Stomach (tissue), 8 donors: ENCODE measurements at regions not wholly inside any gene's neighbourhood (a gene's known extent, or its start where the extent isn't known, plus 50 kb on each side); places are given as distances from the start of the nearest gene placed in this dataset.

Source experiments
- DNase-seq, 2 donors: peaks; one replicate each; pipeline versions ENCODE4 v3.0.0 to v3.0.0-alpha.2; 2013 to 2019
- H3K27ac ChIP-seq, 5 donors: fragments of 200-600 bp in 4 of 5; sonication (generic) in 4 of 5; one replicate each; pipeline ENCODE4 v1.5.1; 2013 to 2019; ENCODE audit warnings: mild to moderate bottlenecking in 1 of 5, moderate library complexity in 1 of 5
- H3K27me3 ChIP-seq, 3 donors: fragments of 200-600 bp; sonication (generic); one replicate each; pipeline ENCODE4 v1.5.1; 2017 to 2019; ENCODE audit warnings: mixed run types in 1 of 3
- H3K36me3 ChIP-seq, 4 donors: fragments of 200-600 bp; sonication (generic); 1 replicate in 3 of 4; 2 replicates in 1 of 4; pipeline ENCODE4 v1.5.1; 2016 to 2019
- H3K4me1 ChIP-seq, 4 donors: fragments of 200-600 bp; sonication (generic); one replicate each; pipeline ENCODE4 v1.5.1; 2016 to 2019
- H3K4me3 ChIP-seq, 4 donors: fragments of 200-600 bp; sonication (generic) in 3 of 4; one replicate each; pipeline ENCODE4 v1.5.1; 2016 to 2019; ENCODE audit warnings: mild to moderate bottlenecking in 1 of 4
- H3K9me3 ChIP-seq, 4 donors: fragments of 200-600 bp; sonication (generic); one replicate each; pipeline ENCODE4 v1.5.1; 2016 to 2019
- CTCF ChIP-seq, 7 experiments: fragments of 450-650 bp in 4 of 7; fragments of 200-600 bp in 3 of 7; sonication (generic) in 3 of 7; IDR thresholded peaks; one replicate each; pipeline ENCODE4 v1.5.1; 2016 to 2019; ENCODE audit warnings: antibody characterized with exemption in 7 of 7, control low read depth in 2 of 7, mild to moderate bottlenecking in 1 of 7
- EP300 ChIP-seq: sonication (generic); formaldehyde crosslinking; IDR thresholded peaks from one replicate; pipeline ENCODE4 v1.6.1; 2017; ENCODE audit warnings: antibody characterized with exemption
- POLR2A ChIP-seq, 4 donors: fragments of 450-650 bp; IDR thresholded peaks; one replicate each; pipeline ENCODE4 v1.6.1; 2016; ENCODE audit warnings: antibody characterized with exemption in 4 of 4, control low read depth in 2 of 4, mild to moderate bottlenecking in 1 of 4, moderate library complexity in 1 of 4
- POLR2AphosphoS5 ChIP-seq, 3 donors: sonication (generic); formaldehyde crosslinking; IDR thresholded peaks; one replicate each; pipeline ENCODE4 v1.6.1; 2016; ENCODE audit warnings: antibody characterized with exemption in 3 of 3
- WGBS, 5 donors: extraction: QIAGEN DNeasy Blood & Tissue Kit in 3 of 5; methylation state at CpG; one replicate each; pipeline versions ENCODE4 v1.1.5 to v1.1.7; 2013 to 2018; 5-methylcytosine and 5-hydroxymethylcytosine counted together
- intact Hi-C: fragments of 100-400 bp; cut with DNase I; formaldehyde crosslinking; loops from one replicate; pipeline ENCODE4 v1.15.1; 2023; ENCODE audit warnings: low total_unique reads
- donor health status: healthy with polysubstance abuse.
- donor health status: Bipolar disorder and iron deficiency.
- donor health status: healthy.

DNA sequence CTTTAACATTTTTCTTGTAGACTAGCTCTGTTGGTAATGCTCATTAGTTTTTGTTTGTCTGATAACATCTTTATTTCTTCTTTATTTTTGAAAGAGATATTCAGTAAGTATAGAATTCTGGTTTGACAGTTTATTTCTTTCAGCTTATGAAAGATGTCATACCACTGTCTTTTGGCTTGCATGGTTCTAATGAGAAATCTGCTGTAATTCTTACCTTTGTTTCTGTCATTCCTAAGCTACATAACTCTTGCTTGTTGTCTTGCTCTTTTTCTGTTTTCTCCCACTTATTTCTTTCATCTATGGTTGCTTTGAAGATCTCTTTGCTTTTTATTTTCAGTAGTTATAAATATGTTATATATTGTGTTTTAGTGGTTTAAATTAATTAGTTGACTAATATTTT lies 87.2 kb upstream of the PEX5L start:
- intact Hi-C loops: no loop called here
- H3K27ac ChIP-seq: no peak overlapping the region
- no peaks in the 10 kb centered on the region for H3K36me3 ChIP-seq
- no peaks in the 10 kb centered on the region for H3K4me1 ChIP-seq
- TF ChIP-seq CTCF (IDR thresholded peaks at IDR 0.05): no peak
- DNase-seq: no peak
- H3K27me3 ChIP-seq: no peaks in the 10 kb centered on the region
- H3K9me3 ChIP-seq: peaks cover 0 to 37% (median 12%) of the 10 kb centered on the region in 4 donors
- no peak overlapping the region for H3K4me3 ChIP-seq

GRCh38 chr3:180131169-180131568 lies 94.4 kb upstream of the PEX5L start:
- H3K9me3 ChIP-seq: peaks cover 0 to 18% (median 3%) of the 10 kb centered on the region in 4 donors
- no peaks in the 10 kb centered on the region for H3K36me3 ChIP-seq
- no peak overlapping the region for H3K4me3 ChIP-seq
- no peaks in the 10 kb centered on the region for H3K27me3 ChIP-seq
- H3K27ac ChIP-seq: no peak overlapping the region
- 91 to 98% (median 95%) methylated on average over 3 of the region's 3 CpGs for WGBS, 5 donors
- no peak for DNase-seq
- intact Hi-C loops: no loop called here
- TF ChIP-seq POLR2AphosphoS5 (IDR thresholded peaks at IDR 0.05): no peak
- TF ChIP-seq EP300: no peak
- no peak for TF ChIP-seq CTCF (IDR thresholded peaks at IDR 0.05)
- no peak for TF ChIP-seq POLR2A (IDR thresholded peaks at IDR 0.05)
- H3K4me1 ChIP-seq: no peaks in the 10 kb centered on the region

DNA sequence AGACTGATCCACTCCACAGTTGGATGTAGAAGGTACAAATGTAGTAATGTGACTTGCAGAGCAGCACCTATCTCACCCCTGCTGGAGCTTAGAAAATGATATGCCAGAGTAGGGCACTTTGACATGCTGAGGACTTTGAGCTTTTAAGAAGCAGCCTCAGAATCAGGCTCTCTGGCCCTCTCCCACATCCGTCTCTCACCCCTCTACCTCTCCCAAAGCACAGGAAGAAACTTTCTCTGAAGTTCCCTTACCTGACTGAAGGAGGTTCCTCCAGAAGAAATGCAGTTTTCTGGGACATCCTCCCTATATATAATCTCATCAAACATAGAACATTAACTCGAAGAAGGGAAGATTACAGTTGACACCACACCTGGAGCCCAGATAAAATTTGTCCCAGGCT lies 98.4 kb upstream of the PEX5L start:
- DNase-seq: no peak
- Histone ChIP-seq H3K4me1 (no peaks in the 10 kb centered on the region), H3K4me3 (no peak overlapping the region), H3K27me3 (no peaks in the 10 kb centered on the region), H3K36me3 (no peaks in the 10 kb centered on the region), H3K27ac (no peak overlapping the region), H3K9me3 (no peaks in the 10 kb centered on the region)
- TF ChIP-seq POLR2A (IDR thresholded peaks at IDR 0.05) (no peak), EP300 (no peak), POLR2AphosphoS5 (IDR thresholded peaks at IDR 0.05) (no peak), CTCF (IDR thresholded peaks at IDR 0.05) (no peak)
- whole genome bisulfite sequencing, 5 donors: 42 to 65% (median 55%) methylated on average over 2 of the region's 2 CpGs
- intact Hi-C loops: no loop called here

DNA sequence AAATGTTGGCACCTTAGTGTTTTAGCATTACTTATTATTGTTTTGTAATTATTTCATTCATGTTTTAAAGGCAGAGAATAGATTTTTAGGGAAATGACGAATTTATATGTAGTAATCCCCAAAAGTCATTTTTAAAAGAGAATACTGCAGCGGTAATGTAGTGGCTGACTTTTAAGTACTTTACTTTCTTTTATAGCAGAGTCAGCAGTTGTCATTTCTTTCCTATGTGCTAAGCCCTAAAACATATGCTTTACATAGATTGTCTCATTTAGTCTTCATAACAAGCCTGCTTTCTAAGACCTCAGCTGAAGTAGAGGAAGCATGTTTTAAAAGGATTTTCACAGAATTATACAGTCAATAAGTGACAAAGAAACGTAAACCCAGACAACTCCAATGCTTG lies 102.1 kb upstream of the PEX5L start:
- no peak overlapping the region for H3K27ac ChIP-seq
- WGBS, 5 donors: 51 to 74% (median 60%) methylated on average over 3 of the region's 3 CpGs
- H3K36me3 ChIP-seq: no peaks in the 10 kb centered on the region
- no peak for DNase-seq
- no peaks in the 10 kb centered on the region for H3K27me3 ChIP-seq
- H3K9me3 ChIP-seq: peaks cover 0 to 7% (median 0%) of the 10 kb centered on the region in 4 donors
- H3K4me3 ChIP-seq: no peak overlapping the region
- no peak for TF ChIP-seq POLR2A (IDR thresholded peaks at IDR 0.05)
- no peak for TF ChIP-seq POLR2AphosphoS5 (IDR thresholded peaks at IDR 0.05)
- no peak for TF ChIP-seq EP300
- intact Hi-C loops: no loop called here
- no peaks in the 10 kb centered on the region for H3K4me1 ChIP-seq

DNA sequence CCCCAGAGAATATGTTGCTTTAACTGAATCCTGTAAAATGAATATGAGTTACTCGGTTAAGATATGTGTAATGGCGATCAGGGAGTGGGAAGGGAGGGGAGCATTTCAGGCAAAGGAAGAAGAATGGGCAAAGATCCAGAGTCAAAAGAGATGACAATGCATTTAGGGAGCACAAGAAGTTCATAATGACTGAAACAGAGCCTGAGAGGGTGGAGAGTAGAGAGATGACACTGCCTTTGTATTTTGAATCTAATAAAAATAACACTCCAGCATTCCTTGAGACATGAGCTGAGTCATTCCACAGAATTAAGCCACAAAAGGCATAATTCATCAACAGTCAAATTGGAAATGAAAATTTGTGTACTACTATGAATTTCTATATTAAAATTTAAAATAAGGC lies 105.3 kb upstream of the PEX5L start:
- DNase-seq: no peak
- Histone ChIP-seq H3K27ac (no peak overlapping the region), H3K9me3 (peaks cover 0 to 10% (median 2%) of the 10 kb centered on the region in 4 donors), H3K4me1 (no peaks in the 10 kb centered on the region), H3K27me3 (no peaks in the 10 kb centered on the region), H3K4me3 (no peak overlapping the region), H3K36me3 (no peaks in the 10 kb centered on the region)
- intact Hi-C loops: no loop called here
- TF ChIP-seq POLR2A (IDR thresholded peaks at IDR 0.05) (no peak), EP300 (no peak), CTCF (IDR thresholded peaks at IDR 0.05) (no peak), POLR2AphosphoS5 (IDR thresholded peaks at IDR 0.05) (no peak)
- 86 to 98% (median 90%) methylated on average over 2 of the region's 2 CpGs for WGBS, 5 donors
